EL (cell line): ENCODE measurements at regions not wholly inside any gene's neighbourhood (a gene's known extent, or its start where the extent isn't known, plus 50 kb on each side); places are given as distances from the start of the nearest gene placed in this dataset.

Source experiments
- DNase-seq: peaks from one replicate; pipeline ENCODE4 v3.0.0-alpha.2; 2016

GRCh38 chr11:33520112-33520511 lies 180.5 kb downstream of the C11orf91 start:
- no peak for DNase-seq

- DNase-seq, result no peak
These were observed 185.3 kb downstream of the C11orf91 start for GRCh38 chr11:33515347-33515746.

- DNase-seq, result no peak
These were observed 186.3 kb downstream of the C11orf91 start for GRCh38 chr11:33514079-33514925.

- no peak for DNase-seq
These were observed 191.0 kb downstream of the C11orf91 start for GRCh38 chr11:33509632-33510031.

- DNase-seq, result peak; percentile 35
These were observed 192.7 kb downstream of the C11orf91 start for GRCh38 chr11:33507967-33508366.

- no peak for DNase-seq
These were observed 193.3 kb downstream of the C11orf91 start for GRCh38 chr11:33507356-33507755.

GRCh38 chr11:33505093-33505492 lies 195.5 kb downstream of the C11orf91 start:
- no peak for DNase-seq

- DNase-seq, result peak; percentile 49
These were observed 199.7 kb downstream of the C11orf91 start for GRCh38 chr11:33500861-33501479.

- DNase-seq, result no peak
These were observed 200.3 kb downstream of the C11orf91 start for GRCh38 chr11:33500332-33500731.

GRCh38 chr11:33492596-33492995 lies 208.0 kb downstream of the C11orf91 start:
- no peak for DNase-seq

GRCh38 chr11:33490842-33491370 lies 209.7 kb downstream of the C11orf91 start:
- no peak for DNase-seq

- no peak for DNase-seq
These were observed 211.7 kb downstream of the C11orf91 start for GRCh38 chr11:33488971-33489370.

GRCh38 chr11:33480626-33481025 lies 220.0 kb downstream of the C11orf91 start:
- no peak for DNase-seq

GRCh38 chr11:33479231-33479630 lies 221.4 kb downstream of the C11orf91 start:
- no peak for DNase-seq

GRCh38 chr11:33478111-33478573 lies 221.0 kb downstream of the HIPK3 start:
- no peak for DNase-seq

- peak; percentile 30 for DNase-seq
These were observed 219.9 kb downstream of the HIPK3 start for GRCh38 chr11:33476945-33477606.

- no peak for DNase-seq
These were observed 218.8 kb downstream of the HIPK3 start for GRCh38 chr11:33475993-33476392.

GRCh38 chr11:33474866-33475265 lies 217.7 kb downstream of the HIPK3 start:
- no peak for DNase-seq

- no peak for DNase-seq
These were observed 214.4 kb downstream of the HIPK3 start for GRCh38 chr11:33471541-33471940.

- no peak for DNase-seq
These were observed 210.8 kb downstream of the HIPK3 start for GRCh38 chr11:33467966-33468365.

- DNase-seq, result peak; percentile 35
These were observed 205.9 kb downstream of the HIPK3 start for GRCh38 chr11:33463059-33463458.

GRCh38 chr11:33461369-33462125 lies 204.4 kb downstream of the HIPK3 start:
- peak; percentile 26 for DNase-seq

GRCh38 chr11:33457948-33458347 lies 200.8 kb downstream of the HIPK3 start:
- no peak for DNase-seq
